HG03565 (cell line): ENCODE measurements at regions not wholly inside any gene's neighbourhood (a gene's known extent, or its start where the extent isn't known, plus 50 kb on each side); places are given as distances from the start of the nearest gene placed in this dataset.

Experiments
- ATAC-seq: cut with Tn5 transposase; IDR thresholded peaks from one replicate; pipeline ENCODE4 v1.9.1; 2021; ENCODE audit warnings: mild to moderate bottlenecking, moderate library complexity; ENCODE audit not compliant: unreplicated experiment

GRCh38 chr11:30153008-30153407 lies 77.8 kb upstream of the FSHB start:
- ATAC-seq, result no peak

GRCh38 chr11:30155428-30155827 lies 75.4 kb upstream of the FSHB start:
- ATAC-seq, result no peak

GRCh38 chr11:30159546-30159945 lies 71.3 kb upstream of the FSHB start:
- no peak for ATAC-seq

- ATAC-seq, result no peak
Observed at GRCh38 chr11:30165652-30166051, 65.2 kb upstream of the FSHB start.

GRCh38 chr11:30171661-30172060 lies 59.2 kb upstream of the FSHB start:
- no peak for ATAC-seq

- ATAC-seq, result no peak
Observed at GRCh38 chr11:30172158-30172557, 58.7 kb upstream of the FSHB start.

GRCh38 chr11:30172883-30173311 lies 57.9 kb upstream of the FSHB start:
- no peak for ATAC-seq

GRCh38 chr11:30174265-30175020 lies 56.4 kb upstream of the FSHB start:
- no peak for ATAC-seq
